ENCODE measurements at regions not wholly inside any gene's neighbourhood (a gene's known extent, or its start where the extent isn't known, plus 50 kb on each side); places are given as distances from the start of the nearest gene placed in this dataset.

DNA sequence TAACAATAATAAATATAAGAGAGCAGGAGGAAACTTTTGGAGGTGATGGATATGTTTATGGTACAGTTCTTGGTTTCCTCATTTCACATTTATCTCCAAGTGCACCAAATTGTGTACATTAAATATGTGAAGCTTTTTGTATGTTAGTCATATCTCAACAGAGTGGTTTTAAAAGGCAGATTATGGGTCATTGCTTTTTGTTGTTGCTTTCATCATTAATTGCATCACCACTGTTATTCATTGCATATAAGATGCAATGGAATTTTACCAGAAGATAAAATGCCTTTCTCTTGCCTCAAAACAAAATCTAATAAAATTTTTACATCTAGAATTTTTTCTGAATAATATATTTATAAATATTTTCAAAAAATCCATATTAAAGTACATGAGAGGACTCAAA lies 1198.9 kb upstream of the GBE1 start:
- DNase-seq = no peak
- in situ Hi-C loops (cut with MboI; ENCODE audit: low pct_unique_long_range_greater_than_20kb, low sequenced_read_pairs) = no loop called here

DNA sequence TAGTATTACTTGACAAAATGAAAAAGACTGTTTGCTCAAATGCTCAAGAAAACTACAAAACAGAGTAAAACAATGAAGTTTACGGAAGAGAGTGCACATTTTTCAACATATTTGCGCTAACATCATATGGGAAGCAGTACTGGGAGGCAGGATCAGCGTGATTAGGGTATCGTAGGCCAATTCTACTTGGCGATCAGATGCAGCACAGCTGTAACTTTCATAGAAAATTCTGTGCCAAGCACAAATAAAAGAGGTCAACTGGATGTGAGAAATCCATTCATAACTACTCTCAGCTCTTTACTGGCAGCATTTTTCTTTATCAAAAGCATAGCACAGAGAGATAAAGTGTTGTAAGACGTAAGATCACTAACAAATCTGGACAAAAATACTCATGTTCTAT lies 1196.3 kb upstream of the GBE1 start:
- in situ Hi-C loops (cut with MboI; ENCODE audit: low pct_unique_long_range_greater_than_20kb, low sequenced_read_pairs) = no loop called here
- no peak for DNase-seq

DNA sequence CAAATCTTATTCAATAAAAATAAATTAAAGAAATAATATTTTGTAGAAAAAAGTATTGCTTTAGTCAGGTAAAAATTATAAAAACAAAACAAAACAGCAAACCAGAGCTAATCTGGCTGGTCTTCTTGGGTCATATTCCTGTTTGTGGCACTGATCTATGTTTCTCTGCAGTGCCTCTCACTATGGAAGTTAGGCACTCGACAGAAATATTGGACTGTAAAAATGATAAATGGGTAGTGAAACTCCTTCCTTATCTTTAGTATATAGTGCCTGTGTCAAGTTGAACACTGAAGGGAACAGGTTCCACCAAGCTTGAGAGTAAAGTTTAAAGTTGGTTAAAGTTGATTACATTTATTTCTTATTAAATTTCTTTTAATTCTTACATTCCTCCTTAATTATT lies 1195.6 kb upstream of the GBE1 start:
- no peak for DNase-seq
- in situ Hi-C loops (cut with MboI; ENCODE audit: low pct_unique_long_range_greater_than_20kb, low sequenced_read_pairs) = no loop called here

DNA sequence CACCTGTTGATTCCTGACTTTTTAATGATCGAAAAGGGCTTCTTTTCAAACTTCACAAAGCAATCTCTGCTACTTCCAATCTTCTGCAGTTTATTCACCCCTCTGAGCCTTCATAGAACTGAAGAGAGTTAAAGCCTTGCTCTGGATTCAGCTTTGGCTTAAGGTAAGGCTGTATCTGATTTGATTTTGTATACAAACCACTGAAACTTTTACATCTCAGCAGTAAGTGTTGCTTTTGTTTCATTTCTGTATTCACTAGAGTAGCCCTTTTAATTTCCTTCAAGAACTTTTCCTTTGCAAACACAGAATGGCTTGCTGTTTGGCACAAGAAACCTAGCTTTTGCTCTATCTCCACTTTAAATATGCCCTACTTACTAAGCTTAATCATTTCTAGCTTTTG lies 1193.0 kb upstream of the GBE1 start:
- in situ Hi-C loops (cut with MboI; ENCODE audit: low pct_unique_long_range_greater_than_20kb, low sequenced_read_pairs) = no loop called here

DNA sequence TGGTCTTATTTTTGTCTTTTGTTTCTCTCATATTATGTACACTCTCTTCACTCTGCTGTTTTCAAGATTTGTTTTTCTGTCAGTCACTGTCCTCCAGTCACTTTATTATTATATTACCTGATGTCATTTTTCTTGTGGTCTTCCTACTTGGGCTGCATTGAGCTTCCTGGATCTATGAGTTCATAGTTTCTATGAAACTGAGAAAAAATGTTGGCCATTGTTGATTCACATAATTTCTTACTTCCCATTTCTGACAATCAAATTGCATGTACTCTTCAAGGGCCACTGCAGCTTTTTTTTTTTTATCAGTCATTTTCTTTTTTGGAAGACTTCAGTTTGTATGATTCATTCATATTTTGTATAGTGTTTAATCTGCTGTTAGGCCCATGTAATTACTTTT lies 1180.6 kb upstream of the GBE1 start:
- DNase-seq = no peak
- in situ Hi-C loops (cut with MboI; ENCODE audit: low pct_unique_long_range_greater_than_20kb, low sequenced_read_pairs) = no loop called here

More for the DNA sequence above, 1193.0 kb upstream of the GBE1 start:
- no peak for DNase-seq

DNA sequence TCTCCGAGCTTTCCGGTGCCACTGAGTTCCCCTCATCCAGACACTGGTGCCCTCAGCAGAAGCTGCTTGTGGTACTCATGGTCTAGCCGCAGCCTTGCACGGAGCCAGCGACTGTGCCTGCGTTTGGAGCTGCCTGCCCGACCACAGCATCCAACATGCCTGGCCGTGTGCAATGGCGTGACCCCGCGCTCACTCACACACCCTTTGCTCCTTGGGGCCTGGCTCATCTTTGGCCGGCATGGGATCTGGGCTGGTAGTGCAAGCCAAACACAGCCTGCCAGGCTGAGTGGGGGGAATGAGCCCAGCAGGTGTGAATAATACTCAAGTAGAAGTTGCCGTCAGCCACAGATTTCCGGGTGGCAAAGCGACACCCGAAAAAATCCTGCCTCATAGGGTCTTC lies 1178.7 kb upstream of the GBE1 start:
- DNase-seq = no peak
- in situ Hi-C loops (cut with MboI; ENCODE audit: low pct_unique_long_range_greater_than_20kb, low sequenced_read_pairs) = no loop called here

DNA sequence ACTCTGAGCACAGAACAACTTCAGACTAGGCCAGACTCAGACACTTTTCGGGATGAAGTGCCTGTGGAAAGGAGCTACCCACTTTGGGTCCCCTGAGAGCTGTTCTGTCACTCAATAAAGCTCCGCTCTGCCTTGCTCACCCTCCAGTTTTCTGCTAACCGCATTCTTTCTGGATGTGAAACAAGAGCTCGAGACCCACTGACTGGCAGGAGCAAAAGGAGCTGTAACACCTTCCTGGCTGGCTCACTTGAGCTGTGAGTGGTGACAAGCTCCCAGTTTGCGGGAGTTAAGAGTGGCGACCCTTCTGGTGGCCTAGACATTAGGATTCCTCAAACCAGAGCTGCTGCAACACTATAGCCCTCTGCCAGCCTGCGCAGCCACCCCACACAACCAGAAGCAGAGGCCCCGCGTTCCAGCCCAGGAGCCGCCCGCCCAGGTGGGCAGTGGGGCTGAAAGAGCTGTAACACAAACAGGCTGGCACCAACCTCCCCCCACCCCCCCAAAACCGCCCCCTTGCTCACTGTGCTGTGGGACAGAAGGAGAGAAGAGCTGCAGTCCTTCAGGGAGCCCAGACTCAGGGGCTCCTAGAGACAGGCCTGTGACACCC lies 1178.1 kb upstream of the GBE1 start:
- no peak for DNase-seq

DNA sequence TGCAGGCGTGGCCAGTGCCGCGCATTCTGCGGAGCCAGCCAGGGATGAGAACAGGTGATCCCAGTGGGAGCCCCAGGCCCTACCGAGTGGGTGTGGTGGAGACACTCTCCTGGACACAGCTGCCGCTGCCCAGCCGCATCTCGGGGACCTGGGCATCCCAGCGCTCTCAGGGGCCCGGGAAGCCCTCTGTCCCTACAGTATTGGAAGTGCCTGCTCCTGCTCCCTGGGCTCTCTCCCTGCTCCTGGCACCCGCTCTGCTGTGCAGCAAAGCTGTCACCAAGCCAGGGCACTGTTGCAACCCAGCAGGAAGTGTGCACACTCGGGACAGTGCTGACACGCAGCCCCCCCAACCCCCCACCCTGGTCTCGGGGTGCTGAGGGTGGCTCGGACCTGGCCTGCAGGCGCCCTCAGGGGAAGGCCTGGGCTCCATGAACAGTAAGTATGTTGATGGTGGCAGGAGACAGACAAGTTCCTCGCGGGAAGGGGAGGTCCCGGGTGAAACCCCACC lies 1177.4 kb upstream of the GBE1 start:
- in situ Hi-C loops (cut with MboI; ENCODE audit: low pct_unique_long_range_greater_than_20kb, low sequenced_read_pairs) = no loop called here

More for the DNA sequence above, 1178.1 kb upstream of the GBE1 start:
- in situ Hi-C loops (cut with MboI; ENCODE audit: low pct_unique_long_range_greater_than_20kb, low sequenced_read_pairs) = no loop called here

DNA sequence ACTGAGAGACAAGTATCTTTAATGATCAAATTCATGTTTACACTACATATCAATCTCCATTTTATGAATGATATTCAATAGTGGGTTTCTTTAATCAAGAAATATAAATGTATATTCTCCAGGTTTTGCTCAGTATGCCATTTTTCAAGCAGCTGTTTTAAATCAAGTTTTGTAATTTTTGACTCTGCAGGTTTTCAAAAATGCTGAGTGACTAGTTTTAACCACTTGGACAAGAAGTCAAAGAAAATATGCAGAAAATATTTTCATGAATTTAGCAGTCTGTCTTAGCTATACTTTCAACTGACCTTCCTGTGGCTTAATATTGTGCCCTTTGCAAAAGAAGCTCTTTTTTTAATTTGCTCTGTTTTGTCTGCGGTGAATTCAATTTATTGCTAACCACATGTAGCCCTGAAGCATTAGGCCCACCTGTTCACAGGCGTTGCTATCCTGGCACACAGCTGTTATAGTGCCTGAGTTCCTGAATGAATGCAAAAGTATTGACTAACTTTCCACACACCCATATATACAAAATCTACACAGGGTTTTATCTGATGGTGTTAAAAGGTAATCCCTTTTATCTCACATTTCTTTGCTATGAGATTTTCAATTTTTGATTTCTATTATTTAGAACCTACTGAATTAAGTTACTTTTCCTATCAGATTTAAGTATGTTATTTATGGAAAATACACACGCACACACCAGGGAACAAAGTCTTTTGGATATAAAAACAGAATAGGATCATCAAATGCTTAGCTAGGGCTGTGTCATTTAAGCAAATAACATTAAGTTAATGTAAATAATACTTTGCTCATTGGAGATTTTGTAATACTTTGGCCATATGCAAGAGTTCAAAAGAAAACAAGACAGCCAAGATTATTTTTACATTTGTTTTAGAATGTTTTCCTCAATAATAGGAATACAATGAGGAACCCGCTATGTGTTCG lies 1166.1 kb upstream of the GBE1 start:
- DNase-seq = no peak
- in situ Hi-C loops (cut with MboI; ENCODE audit: low pct_unique_long_range_greater_than_20kb, low sequenced_read_pairs) = no loop called here

More for the DNA sequence above, 1177.4 kb upstream of the GBE1 start:
- DNase-seq = no peak

DNA sequence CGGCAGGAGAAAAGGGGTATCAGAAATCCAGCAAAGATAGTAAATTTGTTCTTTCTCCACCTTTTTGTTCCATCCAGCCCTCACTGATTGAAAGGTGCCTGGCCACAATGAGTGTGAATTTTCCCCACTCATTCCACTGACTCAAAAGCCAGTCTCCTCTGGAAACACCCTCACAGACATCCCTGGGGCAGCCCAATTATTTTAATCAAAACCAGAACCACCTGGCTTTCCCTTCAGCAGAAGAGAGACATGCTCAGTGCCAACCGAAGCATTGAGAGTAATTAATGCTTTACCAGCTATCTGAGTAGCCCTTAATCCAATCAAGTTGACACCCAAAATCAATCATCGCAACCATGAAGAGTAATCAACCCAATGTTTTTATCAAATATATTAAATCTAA lies 1129.6 kb upstream of the GBE1 start:
- no peak for DNase-seq
- in situ Hi-C loops (cut with MboI; ENCODE audit: low pct_unique_long_range_greater_than_20kb, low sequenced_read_pairs) = no loop called here

DNA sequence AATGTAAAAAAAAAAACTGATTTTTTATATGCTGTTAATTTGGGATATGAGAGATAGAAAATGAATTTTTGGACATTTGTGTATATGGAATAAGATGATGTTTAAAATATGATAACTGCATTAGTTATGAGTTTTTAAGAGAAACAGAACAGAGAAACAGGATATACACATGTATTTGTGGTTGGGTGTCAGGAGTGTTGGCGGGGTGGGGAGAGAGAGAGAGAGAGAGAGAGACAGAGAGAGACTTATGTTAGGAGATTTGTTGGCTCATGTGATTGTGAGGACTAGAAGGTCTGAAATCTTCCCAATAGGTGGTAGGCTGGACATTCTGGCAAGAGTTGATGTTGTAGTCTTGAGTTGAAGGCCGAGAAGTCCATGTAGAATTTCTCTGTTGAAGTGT lies 1121.6 kb upstream of the GBE1 start:
- DNase-seq = no peak
- in situ Hi-C loops (cut with MboI; ENCODE audit: low pct_unique_long_range_greater_than_20kb, low sequenced_read_pairs) = no loop called here

DNA sequence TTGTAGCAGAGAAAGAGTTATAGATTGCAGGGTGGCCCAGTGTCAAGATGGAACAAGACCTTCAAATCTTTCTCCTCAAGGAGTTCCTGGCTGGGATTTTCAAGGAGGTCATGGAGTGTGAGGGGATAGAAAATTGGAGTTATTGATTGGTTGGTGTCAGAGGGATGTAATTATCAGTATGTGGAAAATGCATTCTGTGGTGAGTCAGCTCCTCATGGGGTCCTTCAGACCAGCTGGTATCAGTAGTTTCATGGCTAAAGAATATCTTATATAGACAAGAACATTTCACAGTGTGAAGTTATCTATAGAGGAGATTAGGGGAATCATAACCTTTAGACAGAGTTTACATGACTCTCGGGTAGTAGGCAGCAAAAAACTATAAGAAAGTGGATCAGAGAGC lies 1114.0 kb upstream of the GBE1 start:
- in situ Hi-C loops (cut with MboI; ENCODE audit: low pct_unique_long_range_greater_than_20kb, low sequenced_read_pairs) = no loop called here
- no peak for DNase-seq

DNA sequence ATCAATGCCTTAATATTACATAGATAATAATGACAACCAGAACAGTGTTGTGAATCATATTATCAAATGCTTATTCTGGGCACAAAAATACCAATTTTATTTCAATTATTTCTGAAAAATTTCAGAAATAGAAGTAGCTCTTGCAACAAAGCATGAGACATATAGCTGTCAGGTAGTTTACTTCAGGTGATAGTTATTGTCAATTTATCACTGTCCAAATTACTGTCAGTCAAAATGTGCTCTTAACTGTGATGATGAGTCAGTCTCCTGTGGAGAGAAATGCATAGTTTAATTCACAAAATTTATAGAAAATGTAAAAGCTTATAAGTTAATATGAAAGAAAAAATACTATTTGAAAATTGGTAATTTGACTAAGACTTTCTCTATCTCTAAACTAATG lies 1078.4 kb upstream of the GBE1 start:
- DNase-seq = no peak
- in situ Hi-C loops (cut with MboI; ENCODE audit: low pct_unique_long_range_greater_than_20kb, low sequenced_read_pairs) = no loop called here

DNA sequence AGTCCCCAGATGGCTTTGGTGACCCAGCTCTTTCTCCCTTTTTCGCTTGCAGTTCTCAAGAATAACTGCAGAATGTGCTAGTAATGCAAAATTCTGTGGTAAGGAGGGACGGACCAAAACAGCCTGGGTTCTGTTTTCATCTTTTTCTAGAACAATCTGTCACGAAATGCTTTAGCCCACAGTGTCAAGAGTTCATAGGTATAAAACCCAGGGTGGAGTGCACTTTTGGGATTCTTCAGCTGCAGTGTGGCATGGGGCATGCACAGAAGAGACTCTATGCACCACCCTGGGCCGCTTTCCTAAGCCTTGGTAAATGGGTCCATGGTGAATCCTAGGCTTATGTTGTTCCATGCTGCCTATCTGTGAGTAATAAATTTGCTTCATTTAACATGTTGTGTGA lies 1072.7 kb upstream of the GBE1 start:
- DNase-seq = no peak
- in situ Hi-C loops (cut with MboI; ENCODE audit: low pct_unique_long_range_greater_than_20kb, low sequenced_read_pairs) = no loop called here

DNA sequence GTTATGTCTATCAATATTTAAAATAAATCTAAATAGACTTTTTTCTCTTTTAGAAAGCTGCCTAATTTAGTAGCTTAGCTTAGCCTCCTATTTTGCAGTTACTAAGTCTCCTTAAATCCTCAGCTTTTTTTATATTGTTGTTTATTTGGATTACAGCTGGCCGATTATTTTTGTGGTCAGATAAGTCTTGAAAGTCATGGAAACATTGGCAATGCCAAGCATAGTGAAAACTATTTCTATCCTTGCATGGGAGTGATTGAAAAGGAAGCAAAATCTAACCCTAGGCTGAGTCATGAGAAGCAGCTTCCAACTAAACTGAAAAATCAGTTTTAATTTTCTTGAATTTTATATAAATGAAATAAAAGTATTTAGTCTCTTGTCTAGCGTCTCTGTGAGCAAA lies 1063.0 kb upstream of the GBE1 start:
- in situ Hi-C loops (cut with MboI; ENCODE audit: low pct_unique_long_range_greater_than_20kb, low sequenced_read_pairs) = no loop called here
- DNase-seq = no peak

DNA sequence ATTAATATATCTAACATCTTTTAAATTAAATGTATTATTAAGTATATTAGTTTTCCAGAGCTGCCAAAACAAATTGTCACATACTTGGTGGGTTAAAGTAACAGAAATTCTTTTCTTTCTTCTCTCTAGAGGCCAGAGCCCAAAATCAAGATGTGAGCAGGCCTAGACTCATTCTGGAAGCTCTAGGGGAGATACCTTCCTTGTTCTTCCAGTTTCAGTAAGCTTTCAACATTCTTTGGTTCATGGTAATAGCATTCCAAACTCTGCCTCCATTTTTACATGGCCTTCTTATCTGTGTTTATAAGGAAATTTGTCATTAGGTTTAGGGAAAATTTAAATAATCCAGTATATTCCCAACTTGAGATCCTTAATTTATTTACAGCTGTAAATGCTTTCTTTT lies 1054.6 kb upstream of the GBE1 start:
- in situ Hi-C loops (cut with MboI; ENCODE audit: low pct_unique_long_range_greater_than_20kb, low sequenced_read_pairs) = no loop called here
- no peak for DNase-seq

DNA sequence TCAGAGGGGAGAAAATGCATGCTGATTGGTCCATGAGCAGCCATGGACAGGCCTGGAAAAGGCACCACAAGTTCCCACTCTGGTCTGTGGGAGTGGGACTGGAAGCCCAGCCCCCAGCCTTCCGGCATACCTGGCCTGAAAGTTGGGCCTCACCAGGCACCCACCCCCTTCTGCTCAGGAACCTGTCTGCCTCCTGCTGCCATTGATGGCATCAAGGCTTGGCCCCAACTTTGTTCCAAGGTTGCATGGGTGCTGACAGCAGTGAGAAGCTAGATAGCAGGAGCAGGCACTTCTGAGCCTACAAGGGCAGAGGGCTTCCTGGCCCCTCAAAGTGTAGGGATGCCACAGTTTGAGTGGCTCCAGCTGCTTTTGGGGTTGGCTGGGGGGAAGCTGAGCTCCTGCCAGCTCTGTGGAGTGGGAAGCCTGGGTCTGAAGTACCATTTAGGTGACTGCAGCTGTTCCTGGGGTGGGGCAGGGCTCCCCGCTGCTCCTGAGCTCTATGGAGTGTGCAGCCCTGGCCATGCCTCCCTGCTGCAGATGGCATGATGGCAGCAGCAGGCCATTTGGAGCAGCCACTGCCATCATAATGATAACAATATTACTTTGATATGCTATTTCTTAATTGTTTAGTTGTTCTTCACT lies 1054.1 kb upstream of the GBE1 start:
- no peak for DNase-seq
- in situ Hi-C loops (cut with MboI; ENCODE audit: low pct_unique_long_range_greater_than_20kb, low sequenced_read_pairs) = no loop called here

DNA sequence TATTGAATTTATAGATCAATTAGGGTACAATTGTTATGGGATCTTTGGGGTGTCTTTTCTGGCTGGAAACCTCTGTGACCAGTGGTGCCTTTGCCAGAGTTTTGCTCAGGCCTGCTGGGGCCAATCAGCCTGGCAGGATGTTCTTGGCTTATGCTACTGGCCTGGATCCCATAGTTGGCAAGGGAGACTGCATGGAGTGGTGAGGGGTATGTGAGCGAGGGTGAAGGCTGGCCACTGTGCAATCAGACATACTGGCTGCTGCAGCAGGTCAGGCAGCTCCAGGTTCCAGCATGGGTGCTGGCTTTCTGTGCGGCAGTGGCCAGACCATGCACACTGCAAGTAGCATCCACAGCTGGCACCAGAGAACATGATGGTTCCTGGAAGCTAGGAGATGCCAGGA lies 1053.2 kb upstream of the GBE1 start:
- DNase-seq = no peak
- in situ Hi-C loops (cut with MboI; ENCODE audit: low pct_unique_long_range_greater_than_20kb, low sequenced_read_pairs) = no loop called here

DNA sequence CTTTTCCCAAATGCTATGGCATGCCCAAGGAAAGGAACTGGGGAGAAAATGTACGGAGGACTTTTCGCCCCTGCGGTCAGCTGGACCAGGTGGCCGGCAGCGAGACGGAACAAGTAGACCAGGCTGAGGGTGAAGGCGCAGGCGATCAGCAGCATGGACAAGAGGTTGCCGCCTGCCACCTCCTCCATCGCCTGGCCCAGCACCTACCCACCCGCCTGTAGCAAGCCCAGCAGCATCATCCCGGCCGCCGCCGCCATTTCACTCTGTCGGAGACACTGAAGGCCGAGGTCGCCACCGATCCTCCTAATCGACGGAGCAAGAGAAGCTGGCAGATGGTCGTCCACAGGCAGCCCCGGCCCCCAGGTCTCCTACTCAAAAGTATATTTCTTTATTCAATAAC lies 1046.3 kb upstream of the GBE1 start:
- DNase-seq = no peak
- in situ Hi-C loops (cut with MboI; ENCODE audit: low pct_unique_long_range_greater_than_20kb, low sequenced_read_pairs) = no loop called here

DNA sequence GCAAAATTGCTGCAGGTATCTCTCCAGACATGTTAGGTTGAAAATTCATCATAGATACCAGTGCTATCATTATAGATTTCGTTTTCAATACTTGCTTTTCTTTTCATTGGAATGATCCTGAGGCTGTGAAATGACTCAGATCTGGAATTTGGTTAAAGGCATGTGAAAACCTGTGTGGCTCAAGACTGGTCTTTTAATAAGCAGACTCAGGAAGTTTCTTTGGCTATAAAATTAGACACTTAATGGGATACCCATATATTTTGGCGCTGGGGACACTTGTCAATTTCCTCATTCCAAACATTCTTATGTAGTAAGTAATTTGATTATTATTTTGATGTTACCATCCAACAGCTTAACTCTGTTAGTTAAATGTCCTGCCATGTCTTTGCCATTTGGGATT lies 1041.1 kb upstream of the GBE1 start:
- in situ Hi-C loops (cut with MboI; ENCODE audit: low pct_unique_long_range_greater_than_20kb, low sequenced_read_pairs) = no loop called here
- DNase-seq = no peak
